PC-3 (cell line): ENCODE measurements at regions not wholly inside any gene's neighbourhood (a gene's known extent, or its start where the extent isn't known, plus 50 kb on each side); places are given as distances from the start of the nearest gene placed in this dataset.

Source experiments
- ATAC-seq: fragments of 200-7000 bp; cut with Tn5 transposase; 2 replicates; pipeline ENCODE4 v1.9.1; 2020; ENCODE audit warnings: mild to moderate bottlenecking, moderate library complexity
- BruUV-seq: library from RNA; stranded (reverse); fragments of 400-500 nt; replicated peaks from 2 replicates; lab custom pipeline; 2021; lab: Mats Ljungman, UMichigan
- CTCF ChIA-PET: fragments of 300-600 bp; sonication (Branson Sonifier 250); formaldehyde crosslinking; loops from one replicate; lab custom pipeline; 2022; ENCODE audit warnings: antibody characterized with exemption; lab: Charles Lee
- POLR2A ChIA-PET: fragments of 300-600 bp; sonication (Branson Sonifier 250); formaldehyde crosslinking; loops from one replicate; lab custom pipeline; 2022; ENCODE audit warnings: antibody characterized with exemption; ENCODE audit not compliant: unreplicated experiment; lab: Charles Lee
- DNase-seq: peaks from one replicate; pipeline ENCODE4 v3.0.0-alpha.2; 2015
- H2AFZ ChIP-seq: fragments of 300-600 bp; sonication (generic); 2 replicates; pipeline ENCODE4 v1.6.0; 2016; ENCODE audit warnings: antibody characterized with exemption, low read length
- H3F3A ChIP-seq: fragments of 300-600 bp; sonication (generic); one replicate; pipeline ENCODE4 v1.6.0; 2017; ENCODE audit warnings: antibody characterized with exemption, low read length, control low read depth, mild to moderate bottlenecking; ENCODE audit not compliant: unreplicated experiment
- H3K27ac ChIP-seq: fragments of 300-600 bp; sonication (generic); 2 replicates; pipeline ENCODE4 v1.5.1; 2016; ENCODE audit warnings: mild to moderate bottlenecking, low read length
- H3K27me3 ChIP-seq: fragments of 300-600 bp; sonication (generic); 2 replicates; pipeline ENCODE4 v1.6.1; 2016; ENCODE audit warnings: low read length, mixed read lengths
- H3K36me3 ChIP-seq: fragments of 300-600 bp; sonication (generic); 2 replicates; pipeline ENCODE4 v1.6.1; 2016; ENCODE audit warnings: low read depth, mixed run types, low read length, mixed read lengths
- H3K4me1 ChIP-seq: fragments of 300-600 bp; sonication (generic); 2 replicates; pipeline ENCODE4 v1.5.1; 2016; ENCODE audit warnings: low read length; ENCODE audit not compliant: insufficient read depth
- H3K4me2 ChIP-seq: fragments of 300-600 bp; sonication (generic); 2 replicates; pipeline ENCODE4 v1.6.0; 2016; ENCODE audit warnings: low read length
- H3K4me3 ChIP-seq: fragments of 300-600 bp; sonication (generic); 2 replicates; pipeline ENCODE4 v1.5.1; 2016; ENCODE audit warnings: mild to moderate bottlenecking, low read length, mixed read lengths
- H3K79me2 ChIP-seq: fragments of 300-600 bp; sonication (generic); 2 replicates; pipeline ENCODE4 v1.6.1; 2017; ENCODE audit warnings: low read length, mixed read lengths
- H3K9ac ChIP-seq: fragments of 300-600 bp; sonication (generic); 2 replicates; pipeline ENCODE4 v1.6.0; 2016; ENCODE audit warnings: mild to moderate bottlenecking, low read length
- H3K9me2 ChIP-seq: fragments of 300-600 bp; sonication (generic); replicated peaks from 2 replicates; pipeline ENCODE4 v1.6.1; 2016; ENCODE audit warnings: mixed run types, low read length, mixed read lengths
- H3K9me3 ChIP-seq: fragments of 300-600 bp; sonication (generic); 2 replicates; pipeline ENCODE4 v1.6.1; 2016; ENCODE audit warnings: low read length, mixed read lengths
- H4K20me1 ChIP-seq: fragments of 300-600 bp; sonication (generic); 2 replicates; pipeline ENCODE4 v1.6.1; 2016; ENCODE audit warnings: low read length, mixed read lengths
- CTCF ChIP-seq: fragments of 300-600 bp; sonication (generic); conservative IDR thresholded peaks from 2 replicates; pipeline ENCODE4 v1.5.1; 2017; ENCODE audit warnings: antibody characterized with exemption, low read depth, mild to moderate bottlenecking, low read length
- EZH2 ChIP-seq: fragments of 300-600 bp; sonication (generic); IDR thresholded peaks from one replicate; pipeline ENCODE4 v1.6.1; 2017; ENCODE audit warnings: antibody characterized with exemption, mild to moderate bottlenecking, low read length; ENCODE audit not compliant: unreplicated experiment
- EZH2phosphoT487 ChIP-seq: fragments of 300-600 bp; sonication (generic); IDR thresholded peaks from 2 replicates; pipeline ENCODE4 v1.6.1; 2018; ENCODE audit warnings: mild to moderate bottlenecking, antibody characterized with exemption, low read length, borderline replicate concordance
- intact Hi-C: fragments of 100-400 bp; cut with micrococcal nuclease; formaldehyde crosslinking; loops from 2 replicates; pipeline ENCODE4 v1.9.0; 2023

GRCh38 chr11:69967484-69967883 lies 110.6 kb upstream of the ANO1 start:
- no peak overlapping the region for H3K4me3 ChIP-seq
- no peak overlapping the region for H3K4me2 ChIP-seq
- no peak overlapping the region for H2AFZ ChIP-seq
- intact Hi-C loops: no loop called here
- H3K4me1 ChIP-seq: peaks cover 23% of the 10 kb centered on the region
- H3K27ac ChIP-seq: no peak overlapping the region
- ATAC-seq (no peak), DNase-seq (peak; percentile 42)
- H3K9me2 ChIP-seq: no peaks in the 10 kb centered on the region
- CTCF ChIA-PET: no interaction called here
- H3K9me3 ChIP-seq: no peaks in the 10 kb centered on the region
- no peak overlapping the region for H3K9ac ChIP-seq
- H3K27me3 ChIP-seq: no peaks in the 10 kb centered on the region
- POLR2A ChIA-PET: no interaction called here
- TF ChIP-seq CTCF: no peak
- no peak for TF ChIP-seq EZH2
- TF ChIP-seq EZH2phosphoT487: no peak
- BruUV-seq: no TSS peak
- no peaks in the 10 kb centered on the region for H3F3A ChIP-seq
- no peaks in the 10 kb centered on the region for H3K36me3 ChIP-seq
- H3K79me2 ChIP-seq: no peaks in the 10 kb centered on the region
- H4K20me1 ChIP-seq: no peaks in the 10 kb centered on the region

DNA sequence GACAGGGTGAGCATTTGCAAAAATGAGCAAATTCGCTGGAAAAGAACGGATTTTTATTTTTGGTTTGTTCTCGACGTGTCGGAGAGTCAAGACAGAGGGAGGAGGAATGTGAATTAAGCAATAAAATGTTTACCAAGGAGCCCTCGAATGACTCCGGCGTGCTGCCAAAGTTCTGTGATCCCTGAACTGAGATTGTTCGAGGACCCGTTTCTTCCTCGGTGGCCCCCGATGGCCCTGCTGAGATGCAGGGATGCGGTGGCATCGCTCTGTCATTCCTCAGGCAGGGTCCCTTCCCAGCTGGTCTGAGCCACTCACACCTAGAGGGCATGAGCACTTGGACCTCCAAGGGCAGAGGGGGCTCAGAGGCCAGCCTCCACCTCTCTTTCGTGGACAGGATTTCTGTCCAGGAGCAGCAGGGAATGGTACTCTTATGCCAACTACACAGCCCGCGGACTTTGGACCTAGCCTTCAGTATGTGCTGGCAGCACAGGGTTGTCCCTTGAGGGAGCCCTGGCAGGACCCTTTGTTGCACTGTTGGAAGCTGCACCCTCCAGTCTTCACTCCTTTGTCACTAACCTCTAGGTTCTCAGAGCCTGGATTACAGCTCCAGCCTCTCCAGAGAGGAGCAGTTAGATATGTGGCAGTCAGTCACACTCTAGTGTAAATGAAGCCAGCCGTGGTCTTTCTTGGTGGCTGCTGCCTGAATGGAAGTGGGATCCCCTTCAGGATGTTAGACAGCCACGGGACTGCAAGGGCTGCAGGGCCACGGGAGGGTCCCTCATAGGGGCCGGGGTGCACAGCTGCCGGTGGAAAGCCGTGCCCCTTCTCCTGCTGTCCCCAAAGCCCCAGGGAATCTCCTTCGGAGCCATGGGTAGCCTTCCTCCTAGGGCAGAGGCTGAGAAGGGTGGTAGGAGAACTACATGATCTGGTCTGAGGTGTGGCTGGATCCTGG lies 109.4 kb upstream of the ANO1 start:
- ChIA-PET POLR2A (no interaction called here), CTCF (no interaction called here)
- no peak overlapping the region for H3K27ac ChIP-seq
- no peaks in the 10 kb centered on the region for H4K20me1 ChIP-seq
- no peaks in the 10 kb centered on the region for H3K36me3 ChIP-seq
- H3K79me2 ChIP-seq: no peaks in the 10 kb centered on the region
- no peaks in the 10 kb centered on the region for H3K9me3 ChIP-seq
- no peak overlapping the region for H3K9ac ChIP-seq
- H3K4me3 ChIP-seq: no peak overlapping the region
- peaks cover 16% of the 10 kb centered on the region for H3K4me1 ChIP-seq
- no peaks in the 10 kb centered on the region for H3K27me3 ChIP-seq
- TF ChIP-seq CTCF (no peak), EZH2phosphoT487 (no peak), EZH2 (no peak)
- 0 out of 2 replicates have a peak, but pooled peaks have one; percentile 13 for ATAC-seq
- intact Hi-C loops: no loop called here
- H2AFZ ChIP-seq: no peak overlapping the region
- no peaks in the 10 kb centered on the region for H3K9me2 ChIP-seq
- H3K4me2 ChIP-seq: no peak overlapping the region
- BruUV-seq: no TSS peak
- H3F3A ChIP-seq: no peaks in the 10 kb centered on the region
- no peak for DNase-seq
